Esophagus muscularis mucosa (tissue), 4 donors: ENCODE measurements at regions not wholly inside any gene's neighbourhood (a gene's known extent, or its start where the extent isn't known, plus 50 kb on each side); places are given as distances from the start of the nearest gene placed in this dataset.
"Not testable (repeated sequence)": the region's sequence is repeated elsewhere in the genome, so short reads cannot be mapped to it uniquely, and the experiment has no call there.

ENCODE experiments used
- DNase-seq: peaks from one replicate; pipeline ENCODE4 v3.0.0-alpha.2; 2017; ENCODE audit errors: extremely low spot score
- H3K27ac ChIP-seq, 4 donors: fragments of 200-600 bp; sonication (generic); replicated peaks in 1 of 4; 1 replicate in 3 of 4; 2 replicates in 1 of 4; pipeline ENCODE4 v1.5.1; 2016 to 2019; ENCODE audit warnings: mild to moderate bottlenecking in 1 of 4
- H3K27me3 ChIP-seq, 4 donors: fragments of 200-600 bp; sonication (generic); one replicate each; pipeline versions ENCODE4 v1.5.1 to v1.6.0; 2016 to 2019
- H3K36me3 ChIP-seq, 4 donors: fragments of 200-600 bp; sonication (generic); one replicate each; pipeline ENCODE4 v1.5.1; 2016 to 2019
- H3K4me1 ChIP-seq, 4 donors: fragments of 200-600 bp; sonication (generic); one replicate each; pipeline ENCODE4 v1.5.1; 2016 to 2019
- H3K4me3 ChIP-seq, 4 donors: fragments of 200-600 bp; sonication (generic); 1 replicate in 2 of 4; 2 replicates in 2 of 4; pipeline ENCODE4 v1.5.1; 2016 to 2019; ENCODE audit warnings: mild to moderate bottlenecking in 4 of 4, moderate library complexity in 1 of 4
- H3K9me3 ChIP-seq, 4 donors: fragments of 200-600 bp; sonication (generic); 1 replicate in 3 of 4; 2 replicates in 1 of 4; pipeline ENCODE4 v1.5.1; 2016 to 2019
- CTCF ChIP-seq, 3 experiments: fragments of 200-600 bp in 2 of 3; fragments of 450-650 bp in 1 of 3; sonication (generic) in 2 of 3; IDR thresholded peaks; one replicate each; pipeline ENCODE4 v1.5.1; 2017 to 2019; ENCODE audit warnings: antibody characterized with exemption in 3 of 3, mild to moderate bottlenecking in 2 of 3, moderate library complexity in 1 of 3
- EP300 ChIP-seq: sonication (generic); formaldehyde crosslinking; IDR thresholded peaks from one replicate; pipeline ENCODE4 v1.6.1; 2017; ENCODE audit warnings: antibody characterized with exemption
- POLR2A ChIP-seq: fragments of 450-650 bp; IDR thresholded peaks from one replicate; pipeline ENCODE4 v1.6.1; 2017; ENCODE audit warnings: antibody characterized with exemption, moderate library complexity, mild to moderate bottlenecking, low read depth
- POLR2AphosphoS5 ChIP-seq, 2 donors: sonication (generic); formaldehyde crosslinking; IDR thresholded peaks; one replicate each; pipeline ENCODE4 v1.6.1; 2017; ENCODE audit warnings: antibody characterized with exemption in 2 of 2
- WGBS: methylation state at CpG from one replicate; pipeline ENCODE4 v1.1.5; 2018; 5-methylcytosine and 5-hydroxymethylcytosine counted together
- intact Hi-C: fragments of 100-400 bp; cut with DNase I; formaldehyde crosslinking; loops from one replicate; pipeline ENCODE4 v1.15.1; 2023
- small RNA-seq, 3 donors: library from RNA; depleted of rRNA; stranded (forward); fragments of <200 nt; gene quantifications; one replicate each; pipeline ENCODE3, GENCODE V24; 2016

DNA sequence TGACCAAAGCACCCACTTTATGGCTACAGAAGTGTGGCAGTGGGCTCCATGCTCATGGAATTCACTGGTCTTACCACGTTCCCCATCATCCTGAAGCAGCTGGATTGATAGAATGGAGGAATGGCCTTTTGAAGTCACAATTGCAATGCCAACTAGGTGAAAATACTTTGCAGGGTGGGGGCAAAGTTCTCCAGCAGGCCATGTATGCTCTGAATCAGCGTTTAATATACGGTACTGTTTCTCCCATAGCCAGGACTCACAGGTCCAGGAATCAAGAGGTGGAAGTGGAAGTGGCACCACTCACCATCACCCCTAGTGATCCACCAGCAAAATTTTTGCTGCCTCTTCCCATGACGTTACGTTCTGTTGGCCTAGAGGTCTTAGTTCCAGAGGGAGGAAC lies 60.5 kb upstream of the GMDS start:
- Histone ChIP-seq H3K36me3 (no peaks in the 10 kb centered on the region), H3K4me1 (no peaks in the 10 kb centered on the region), H3K9me3 (no peaks in the 10 kb centered on the region), H3K4me3 (no peak overlapping the region), H3K27me3 (no peaks in the 10 kb centered on the region), H3K27ac (no peak overlapping the region)
- WGBS, result 96% methylated on average over 5 of the region's 5 CpGs
- DNase-seq, result no peak
- no peak for TF ChIP-seq POLR2AphosphoS5 (IDR thresholded peaks at IDR 0.05)
- TF ChIP-seq EP300, result no peak
- TF ChIP-seq CTCF (IDR thresholded peaks at IDR 0.05), result no peak
- TF ChIP-seq POLR2A, result no peak
- intact Hi-C loops, result no loop called here

GRCh38 chr6:2302482-2302881 lies 57.1 kb upstream of the GMDS start:
- H3K27me3 ChIP-seq, H3K4me1 ChIP-seq, DNase-seq, H3K9me3 ChIP-seq, H3K27ac ChIP-seq, H3K36me3 ChIP-seq, H3K4me3 ChIP-seq, intact Hi-C loops: not testable (repeated sequence)
- 95% methylated on average over 5 of the region's 5 CpGs for WGBS

DNA sequence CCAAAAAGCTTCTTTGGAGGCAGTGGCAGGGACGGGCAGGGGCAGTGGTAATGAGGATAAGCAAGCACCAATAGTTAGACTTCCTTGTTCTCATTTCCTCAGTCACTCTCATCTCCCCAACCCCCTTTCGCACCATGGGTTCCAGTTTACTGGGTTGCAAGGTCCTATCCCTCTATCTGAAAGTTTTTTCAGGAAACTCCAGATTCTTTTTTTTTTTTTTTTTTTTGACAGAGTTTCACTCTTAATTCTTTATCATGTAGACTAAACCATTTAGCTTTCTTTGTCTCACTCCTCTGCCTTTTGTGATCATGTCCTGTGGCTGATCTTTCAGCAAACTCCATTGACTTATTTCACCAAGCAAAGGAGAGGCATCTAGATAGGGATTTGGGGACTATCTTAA lies 51.4 kb upstream of the GMDS start:
- TF ChIP-seq POLR2AphosphoS5 (IDR thresholded peaks at IDR 0.05), result no peak
- no peak for TF ChIP-seq CTCF (IDR thresholded peaks at IDR 0.05)
- TF ChIP-seq EP300, result no peak
- TF ChIP-seq POLR2A, result no peak
- no peak overlapping the region for H3K4me3 ChIP-seq
- no peaks in the 10 kb centered on the region for H3K36me3 ChIP-seq
- intact Hi-C loops, result no loop called here
- no peak for DNase-seq
- no peaks in the 10 kb centered on the region for H3K27me3 ChIP-seq
- no peak overlapping the region for H3K27ac ChIP-seq
- H3K4me1 ChIP-seq, result no peaks in the 10 kb centered on the region
- peaks cover 0 to 15% (median 3%) of the 10 kb centered on the region in 4 donors for H3K9me3 ChIP-seq
- WGBS, result 92% methylated on average over 2 of the region's 2 CpGs

Small RNAs in the stretch of these regions (small RNA-seq; reads per million reads assigned to genes)
- gene HMGN2P28, result 0 reads per million in 3 donors
